HG03066 (cell line): ENCODE measurements at regions not wholly inside any gene's neighbourhood (a gene's known extent, or its start where the extent isn't known, plus 50 kb on each side); places are given as distances from the start of the nearest gene placed in this dataset.
"Not testable (repeated sequence)": the region's sequence is repeated elsewhere in the genome, so short reads cannot be mapped to it uniquely, and the experiment has no call there.

Experiments
- ATAC-seq: cut with Tn5 transposase; IDR thresholded peaks from one replicate; pipeline ENCODE4 v1.9.1; 2021; ENCODE audit warnings: low read depth; ENCODE audit not compliant: unreplicated experiment

DNA sequence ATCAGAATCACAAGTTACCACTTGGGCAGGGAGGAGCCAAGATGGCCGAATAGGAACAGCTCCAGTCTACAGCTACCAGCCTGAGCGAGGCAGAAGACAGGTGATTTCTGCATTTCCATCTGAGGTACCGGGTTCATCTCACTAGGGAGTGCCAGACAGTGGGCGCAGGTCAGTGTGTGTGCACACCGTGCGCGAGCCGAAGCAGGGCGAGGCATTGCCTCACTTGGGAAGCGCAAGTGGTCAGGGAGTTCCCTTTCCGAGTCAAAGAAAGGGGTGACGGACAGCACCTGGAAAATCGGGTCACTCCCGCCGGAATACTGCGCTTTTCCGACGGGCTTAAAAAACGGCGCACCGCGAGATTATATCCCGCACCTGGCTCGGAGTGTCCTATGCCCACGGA lies 99.8 kb upstream of the PBX1 start:
- not testable (repeated sequence) for ATAC-seq

DNA sequence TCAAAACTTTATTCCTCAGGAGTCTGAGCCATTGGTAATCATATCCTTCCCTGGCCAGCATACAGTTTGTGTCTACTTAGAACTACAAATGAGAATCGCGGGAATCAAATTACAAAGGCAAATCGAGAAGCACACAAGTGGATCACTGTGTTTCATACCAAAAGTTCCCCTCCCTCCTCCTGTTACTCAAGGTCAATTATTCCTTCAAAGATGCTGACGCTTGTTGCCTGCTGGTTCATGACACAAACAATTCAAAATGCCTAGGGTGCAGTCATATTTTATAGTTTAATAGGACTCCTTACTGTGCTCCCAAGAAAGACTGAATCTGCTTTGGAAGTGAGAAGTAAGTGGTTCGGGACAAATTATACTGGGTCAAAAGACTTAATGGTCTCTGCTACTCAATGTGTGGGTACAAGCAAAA lies 93.0 kb upstream of the PBX1 start:
- no peak for ATAC-seq

DNA sequence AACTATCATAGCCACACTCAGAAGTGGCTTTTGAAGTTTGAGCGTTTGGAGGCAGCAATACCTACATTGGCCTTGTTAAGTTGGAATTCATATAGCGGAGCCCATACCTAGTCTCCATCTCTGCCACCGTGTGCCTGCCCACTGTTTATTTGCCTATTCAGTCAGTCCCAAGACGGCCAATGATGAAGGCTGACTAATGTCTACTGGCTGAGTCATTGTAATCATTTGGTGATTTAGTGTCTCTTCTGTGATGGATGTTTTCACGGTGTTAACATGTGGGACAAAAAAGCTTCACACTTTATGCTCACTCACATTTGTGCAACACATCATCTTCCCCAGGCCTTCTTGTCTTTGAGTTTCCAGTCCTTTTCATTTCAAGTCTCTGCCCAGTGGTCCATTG lies 92.6 kb upstream of the PBX1 start:
- no peak for ATAC-seq

DNA sequence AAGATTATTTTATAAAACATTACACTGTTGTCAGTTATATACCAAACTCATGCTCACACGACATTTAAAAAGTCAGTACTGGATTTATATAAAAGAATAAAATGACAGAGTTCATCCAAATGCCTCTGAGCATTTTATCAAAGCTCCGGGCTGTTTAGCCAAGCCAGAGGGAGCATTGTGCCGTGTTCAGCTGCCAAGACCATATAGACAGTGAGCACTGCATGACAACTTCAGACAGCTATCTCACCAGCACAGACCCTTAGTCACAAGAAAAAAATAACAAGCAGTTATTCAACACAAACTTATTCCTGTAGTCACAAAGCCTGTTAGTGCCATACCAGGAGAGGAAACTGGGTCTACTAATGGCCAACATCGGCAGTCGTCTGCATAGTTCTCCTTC lies 88.0 kb upstream of the PBX1 start:
- ATAC-seq, result no peak

DNA sequence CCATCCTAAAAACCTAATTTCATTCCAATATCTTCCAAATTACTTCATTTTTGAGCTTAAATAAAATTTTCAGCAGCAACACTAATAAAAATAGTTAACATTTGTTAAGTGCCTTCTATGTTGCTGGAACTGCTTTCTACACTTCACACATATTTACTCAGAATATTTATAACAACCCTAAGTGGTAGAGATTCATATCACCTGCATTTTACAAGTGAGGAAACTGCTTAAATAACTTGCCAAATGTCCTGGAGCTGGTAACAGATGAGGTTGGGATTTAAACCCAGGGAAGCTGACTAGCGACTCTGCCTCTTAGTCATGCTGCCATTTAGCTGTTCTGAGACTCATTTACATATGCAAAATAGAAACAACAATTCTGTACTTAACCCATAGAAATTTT lies 86.1 kb upstream of the PBX1 start:
- no peak for ATAC-seq

DNA sequence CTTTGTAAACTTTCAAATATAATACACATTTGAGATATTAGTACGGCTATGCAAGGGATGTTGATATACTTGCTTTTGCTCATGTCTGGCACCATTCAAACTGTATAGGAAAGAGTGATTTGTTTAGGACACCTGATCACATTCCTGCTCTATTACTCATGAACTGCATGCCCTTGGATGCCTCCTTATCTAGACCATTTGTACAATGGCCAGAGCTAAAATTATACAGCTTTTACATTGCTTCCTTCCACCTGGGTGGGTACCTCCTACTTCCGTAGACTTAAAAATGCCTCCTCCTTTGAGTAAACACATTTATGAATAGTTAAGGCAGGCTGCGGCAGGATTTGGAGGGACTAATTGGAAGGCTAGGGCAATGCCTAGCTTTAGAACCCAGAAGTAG lies 85.4 kb upstream of the PBX1 start:
- no peak for ATAC-seq

DNA sequence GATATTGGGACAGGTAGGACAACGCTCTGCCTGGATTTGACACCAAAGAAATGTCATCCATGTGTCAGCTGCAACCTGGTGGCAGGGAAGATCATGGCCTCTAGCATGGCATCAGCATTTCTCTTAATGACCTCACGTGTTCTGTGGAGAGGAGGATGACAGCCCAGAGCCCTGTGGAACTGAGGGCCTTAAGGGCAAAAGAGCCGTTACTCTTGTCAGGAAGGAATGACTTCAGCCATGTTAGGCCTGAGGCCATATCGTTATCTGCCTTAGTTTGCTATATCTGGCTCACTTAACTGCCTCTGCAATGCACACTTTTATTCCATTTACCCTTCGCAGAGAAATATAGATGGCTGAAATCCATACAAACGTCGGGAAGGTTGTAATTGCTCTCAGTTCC lies 83.2 kb upstream of the PBX1 start:
- ATAC-seq, result no peak

DNA sequence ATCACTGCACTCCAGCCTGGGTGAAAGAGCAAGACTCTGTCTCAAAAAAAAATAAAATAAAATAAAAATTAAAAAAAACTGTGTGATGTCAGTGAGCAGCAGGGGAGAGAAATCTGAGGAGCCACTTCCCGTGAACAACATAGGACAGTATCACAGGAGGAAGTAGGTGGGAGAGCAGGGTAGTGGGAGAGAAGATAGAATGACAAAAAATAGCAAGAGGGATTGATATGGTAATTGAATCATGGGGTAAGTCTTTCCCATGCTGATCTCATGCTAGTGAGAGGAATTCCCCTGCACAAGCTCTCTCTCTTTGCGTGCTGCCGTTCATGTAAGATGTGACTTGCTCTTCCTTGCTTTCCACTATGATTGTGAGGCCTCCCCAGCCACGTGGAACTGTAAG lies 81.6 kb upstream of the PBX1 start:
- no peak for ATAC-seq

DNA sequence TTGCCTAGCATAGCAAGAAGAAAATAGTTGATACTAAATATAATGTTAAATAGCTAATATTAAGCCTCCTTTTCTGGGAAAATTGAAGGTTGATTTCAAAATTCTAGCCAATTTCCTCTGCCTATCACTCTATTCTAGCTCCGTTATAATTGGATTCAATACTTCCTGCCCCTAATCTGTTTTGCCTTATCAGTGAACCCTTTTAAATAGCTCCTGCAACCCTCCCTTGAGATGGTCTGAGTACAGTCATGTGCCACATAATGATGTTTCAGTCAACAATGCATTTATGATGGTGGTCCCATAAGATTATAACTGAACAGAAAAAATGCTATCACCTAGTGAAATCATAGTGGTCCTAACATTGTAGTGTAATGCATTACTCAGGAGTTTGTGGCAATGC lies 79.7 kb upstream of the PBX1 start:
- no peak for ATAC-seq

DNA sequence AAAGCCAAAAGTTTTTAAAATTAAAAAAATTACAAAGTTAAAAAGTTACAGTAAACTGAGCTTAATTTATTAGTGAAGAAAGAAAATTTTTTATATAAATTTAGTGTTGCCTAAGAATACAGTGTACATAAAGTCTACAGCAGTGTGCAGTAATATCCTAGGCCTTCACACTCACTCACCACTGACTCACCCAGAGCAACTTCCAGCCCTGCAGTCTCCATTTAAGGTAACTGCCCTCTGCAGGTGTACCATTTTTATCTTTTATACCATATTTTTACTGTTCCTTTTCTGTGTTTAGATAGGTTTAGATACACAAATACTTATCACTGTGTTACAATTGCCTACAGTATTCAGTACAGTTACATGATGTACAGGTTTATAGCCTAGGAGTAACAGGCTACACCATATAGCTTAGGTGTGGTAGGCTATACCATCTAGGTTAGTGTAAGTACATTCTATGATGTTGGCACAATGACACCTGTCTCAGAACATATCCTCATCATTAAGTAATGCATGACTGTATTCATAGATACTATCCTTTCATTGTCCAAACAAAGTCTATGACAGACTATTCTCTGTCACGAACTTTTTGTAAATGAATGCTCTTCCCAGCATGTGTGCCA lies 78.6 kb upstream of the PBX1 start:
- ATAC-seq, result no peak

DNA sequence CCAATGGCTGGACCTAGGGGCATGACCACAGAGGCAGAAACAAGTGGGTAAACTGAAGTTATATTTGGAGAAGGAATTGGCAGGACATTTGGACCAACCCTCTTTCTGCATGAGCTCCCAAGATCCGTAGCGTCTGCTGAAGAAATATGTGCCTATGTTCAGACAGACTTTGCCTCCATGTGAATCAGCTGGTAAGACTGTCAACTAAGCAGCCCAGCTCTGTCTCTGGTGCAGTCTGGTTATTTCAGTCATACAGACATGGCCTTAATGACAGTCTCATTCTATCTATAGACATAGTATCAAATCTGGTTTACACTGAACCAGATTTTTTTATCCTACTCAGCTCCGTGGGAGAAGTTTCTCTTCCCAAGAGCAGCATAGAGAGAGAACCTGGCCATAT lies 63.1 kb upstream of the PBX1 start:
- ATAC-seq, result no peak

DNA sequence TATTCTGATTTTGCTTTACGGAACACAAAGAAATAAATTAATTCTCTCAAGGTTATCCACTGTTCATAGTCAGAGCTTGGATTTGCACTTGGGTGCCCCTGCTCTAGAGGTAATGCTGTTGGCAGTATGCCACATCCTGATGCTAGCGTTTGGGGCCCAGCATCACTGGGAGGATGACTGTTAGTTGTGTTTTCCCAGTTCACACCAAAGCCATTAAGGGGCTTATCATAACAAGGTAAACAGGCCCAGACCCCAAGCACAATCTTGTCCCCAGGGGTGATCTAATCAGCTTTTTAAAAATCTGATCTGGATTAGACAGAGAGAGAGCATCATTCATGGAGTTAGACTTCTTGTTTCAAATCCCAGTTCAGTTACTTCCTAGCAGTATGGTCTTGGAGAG lies 60.2 kb upstream of the PBX1 start:
- no peak for ATAC-seq

DNA sequence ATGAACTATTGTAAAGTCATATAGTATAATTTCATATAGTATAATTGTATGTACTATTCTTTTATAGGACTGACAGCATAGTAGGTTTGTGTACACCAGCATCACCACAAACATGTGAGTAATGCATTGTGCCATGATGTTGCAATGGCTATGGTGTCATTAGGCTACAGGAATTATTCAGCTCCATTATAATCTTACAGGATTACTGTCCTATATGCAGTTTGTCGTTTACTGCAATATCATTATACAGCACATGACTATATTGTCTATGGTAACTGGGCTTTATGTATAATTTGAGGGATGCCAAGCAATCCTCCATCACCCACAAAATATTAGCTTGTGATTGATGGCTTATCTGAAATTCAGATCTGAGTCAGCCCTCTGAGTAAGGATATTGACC lies 54.2 kb upstream of the PBX1 start:
- no peak for ATAC-seq
